Neural crest cell (in vitro differentiated cells): ENCODE measurements at regions not wholly inside any gene's neighbourhood (a gene's known extent, or its start where the extent isn't known, plus 50 kb on each side); places are given as distances from the start of the nearest gene placed in this dataset.
"Not testable (repeated sequence)": the region's sequence is repeated elsewhere in the genome, so short reads cannot be mapped to it uniquely, and the experiment has no call there.

Experiments used
- DNase-seq: peaks from one replicate; pipeline ENCODE4 v3.0.0; 2021; ENCODE audit warnings: low read depth, mixed read lengths, low spot score
- H3K27ac Mint-ChIP-seq: one replicate; pipeline ENCODE4 v1.8.0; 2021; ENCODE audit warnings: mild to moderate bottlenecking, mixed read lengths; ENCODE audit not compliant: unreplicated experiment
- H3K27me3 Mint-ChIP-seq: 2 replicates; pipeline ENCODE4 v1.8.0; 2021; ENCODE audit warnings: low read depth, mild to moderate bottlenecking, mixed read lengths
- H3K36me3 Mint-ChIP-seq: 2 replicates; pipeline ENCODE4 v1.8.0; 2021; ENCODE audit warnings: low read depth, mild to moderate bottlenecking, mixed read lengths
- H3K4me1 Mint-ChIP-seq: 2 replicates; pipeline ENCODE4 v1.8.0; 2021; ENCODE audit warnings: mixed read lengths
- H3K4me3 Mint-ChIP-seq: one replicate; pipeline ENCODE4 v1.8.0; 2021; ENCODE audit warnings: mild to moderate bottlenecking, mixed read lengths
- H3K9me3 Mint-ChIP-seq: 2 replicates; pipeline ENCODE4 v1.8.0; 2021; ENCODE audit warnings: mixed read lengths
- TF ChIP-seq, protein P1 (sequence below): fragments of 200-600 bp; sonication (generic); conservative IDR thresholded peaks from 2 replicates; pipeline ENCODE4 v1.5.0; 2021; ENCODE audit warnings: antibody characterized with exemption, mild to moderate bottlenecking

DNA sequence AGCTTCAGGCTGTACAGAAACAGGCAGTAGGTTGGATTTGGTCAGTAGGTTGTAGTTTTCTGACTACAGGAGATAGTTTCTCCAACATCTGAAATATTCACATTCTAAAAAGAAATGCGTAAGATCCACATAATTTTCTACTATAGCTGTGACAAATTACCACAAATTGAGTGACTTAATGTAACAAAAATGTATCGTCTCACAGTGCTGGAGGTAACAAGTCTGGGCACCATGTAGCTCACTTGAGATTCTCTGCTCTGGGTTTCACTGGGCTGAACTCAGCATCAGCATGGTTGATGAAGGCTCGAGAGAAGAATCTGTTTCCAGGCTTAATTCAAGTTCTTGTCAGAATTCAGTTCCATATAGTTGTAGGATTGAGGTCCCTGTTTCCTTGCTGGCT is 350.9 kb upstream of the CCDC179 start:
- Mint-ChIP-seq H3K27me3 (no peaks in the 10 kb centered on the region), H3K36me3 (no peaks in the 10 kb centered on the region), H3K27ac (no peak overlapping the region), H3K4me1 (no peaks in the 10 kb centered on the region), H3K9me3 (no peaks in the 10 kb centered on the region), H3K4me3 (no peak overlapping the region)
- TF ChIP-seq, protein P1, sequence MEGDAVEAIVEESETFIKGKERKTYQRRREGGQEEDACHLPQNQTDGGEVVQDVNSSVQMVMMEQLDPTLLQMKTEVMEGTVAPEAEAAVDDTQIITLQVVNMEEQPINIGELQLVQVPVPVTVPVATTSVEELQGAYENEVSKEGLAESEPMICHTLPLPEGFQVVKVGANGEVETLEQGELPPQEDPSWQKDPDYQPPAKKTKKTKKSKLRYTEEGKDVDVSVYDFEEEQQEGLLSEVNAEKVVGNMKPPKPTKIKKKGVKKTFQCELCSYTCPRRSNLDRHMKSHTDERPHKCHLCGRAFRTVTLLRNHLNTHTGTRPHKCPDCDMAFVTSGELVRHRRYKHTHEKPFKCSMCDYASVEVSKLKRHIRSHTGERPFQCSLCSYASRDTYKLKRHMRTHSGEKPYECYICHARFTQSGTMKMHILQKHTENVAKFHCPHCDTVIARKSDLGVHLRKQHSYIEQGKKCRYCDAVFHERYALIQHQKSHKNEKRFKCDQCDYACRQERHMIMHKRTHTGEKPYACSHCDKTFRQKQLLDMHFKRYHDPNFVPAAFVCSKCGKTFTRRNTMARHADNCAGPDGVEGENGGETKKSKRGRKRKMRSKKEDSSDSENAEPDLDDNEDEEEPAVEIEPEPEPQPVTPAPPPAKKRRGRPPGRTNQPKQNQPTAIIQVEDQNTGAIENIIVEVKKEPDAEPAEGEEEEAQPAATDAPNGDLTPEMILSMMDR = no peak
- DNase-seq = no peak

- no peaks in the 10 kb centered on the region for H3K27me3 Mint-ChIP-seq
- no peaks in the 10 kb centered on the region for H3K36me3 Mint-ChIP-seq
- no peak overlapping the region for H3K4me3 Mint-ChIP-seq
- no peak for DNase-seq
- TF ChIP-seq, protein P1 = no peak
- H3K9me3 Mint-ChIP-seq = no peaks in the 10 kb centered on the region
- H3K27ac Mint-ChIP-seq = no peak overlapping the region
- no peaks in the 10 kb centered on the region for H3K4me1 Mint-ChIP-seq
Measured at GRCh38 chr11:23212807-23213206, 352.5 kb upstream of the CCDC179 start.

GRCh38 chr11:23217072-23217471 is 356.8 kb upstream of the CCDC179 start:
- Mint-ChIP-seq H3K36me3 (no peaks in the 10 kb centered on the region), H3K27ac (no peak overlapping the region), H3K4me3 (no peak overlapping the region), H3K9me3 (peaks cover 3% of the 10 kb centered on the region), H3K27me3 (no peaks in the 10 kb centered on the region), H3K4me1 (no peaks in the 10 kb centered on the region)
- DNase-seq = no peak
- TF ChIP-seq, protein P1 = no peak

DNA sequence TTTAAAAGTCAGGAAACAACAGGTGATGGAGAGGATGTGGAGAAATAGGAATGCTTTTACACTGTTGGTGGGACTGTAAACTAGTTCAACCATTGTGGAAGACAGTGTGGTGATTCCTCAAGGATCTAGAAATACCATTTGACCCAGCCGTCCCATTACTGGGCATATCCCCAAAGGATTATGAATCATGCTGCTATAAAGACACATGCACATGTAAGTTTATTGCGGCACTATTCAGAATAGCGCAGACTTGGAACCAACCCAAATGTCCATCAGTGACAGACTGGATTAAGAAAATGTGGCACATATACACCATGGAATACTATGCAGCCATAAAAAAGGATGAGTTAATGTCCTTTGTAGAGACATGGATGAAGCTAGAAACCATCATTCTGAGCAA is 359.8 kb upstream of the CCDC179 start:
- DNase-seq, H3K27me3 Mint-ChIP-seq, H3K4me3 Mint-ChIP-seq: not testable (repeated sequence)

GRCh38 chr11:23221366-23221765 is 361.1 kb upstream of the CCDC179 start:
- H3K4me1 Mint-ChIP-seq = no peaks in the 10 kb centered on the region
- no peaks in the 10 kb centered on the region for H3K36me3 Mint-ChIP-seq
- no peak overlapping the region for H3K27ac Mint-ChIP-seq
- peaks cover 3% of the 10 kb centered on the region for H3K9me3 Mint-ChIP-seq
- no peak for DNase-seq
- H3K27me3 Mint-ChIP-seq = no peaks in the 10 kb centered on the region
- no peak overlapping the region for H3K4me3 Mint-ChIP-seq
- TF ChIP-seq, protein P1 = no peak

More for the DNA sequence above, 359.8 kb upstream of the CCDC179 start:
- not testable (repeated sequence) for H3K4me1 Mint-ChIP-seq, H3K27ac Mint-ChIP-seq, H3K36me3 Mint-ChIP-seq, H3K9me3 Mint-ChIP-seq

DNA sequence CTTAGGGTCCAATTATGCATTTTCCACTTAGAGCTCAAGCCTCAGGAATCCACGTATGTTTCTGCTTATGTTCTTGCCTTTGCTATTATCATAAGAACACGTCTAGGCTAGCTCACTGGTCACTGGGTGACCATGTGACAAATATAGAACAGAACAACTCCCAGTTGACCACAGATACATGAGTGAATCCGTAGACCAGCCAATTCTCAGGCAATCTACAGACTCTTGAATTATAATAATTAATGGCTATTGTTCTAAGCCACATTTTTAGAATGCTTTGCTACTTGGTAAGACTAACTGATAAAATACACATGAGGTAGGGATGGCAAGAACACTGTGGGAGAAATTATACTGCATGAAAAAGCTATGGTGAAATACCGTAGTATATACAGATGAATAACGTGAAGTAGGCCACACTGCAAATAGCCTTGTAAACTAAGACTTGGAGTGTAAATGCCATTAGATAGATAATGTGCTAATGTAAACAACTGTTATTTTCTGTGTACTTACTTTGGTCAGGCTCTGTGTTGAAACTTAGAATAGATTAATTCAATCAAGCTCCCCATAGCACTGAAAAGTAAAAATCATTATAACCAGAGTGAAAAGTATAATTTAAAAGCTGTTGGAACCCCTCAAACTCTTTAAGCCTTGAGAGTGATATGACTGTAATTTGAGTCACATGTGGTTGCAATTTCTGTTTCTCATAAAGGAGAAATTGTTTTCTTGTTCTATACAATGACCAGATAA is 366.2 kb upstream of the CCDC179 start:
- Mint-ChIP-seq H3K27ac (no peak overlapping the region), H3K36me3 (no peaks in the 10 kb centered on the region), H3K9me3 (no peaks in the 10 kb centered on the region), H3K27me3 (peaks cover 6% of the 10 kb centered on the region), H3K4me3 (no peak overlapping the region), H3K4me1 (no peaks in the 10 kb centered on the region)
- TF ChIP-seq, protein P1 = no peak
- no peak for DNase-seq
